ENCODE measurements at regions not wholly inside any gene's neighbourhood (a gene's known extent, or its start where the extent isn't known, plus 50 kb on each side); places are given as distances from the start of the nearest gene placed in this dataset.

DNA sequence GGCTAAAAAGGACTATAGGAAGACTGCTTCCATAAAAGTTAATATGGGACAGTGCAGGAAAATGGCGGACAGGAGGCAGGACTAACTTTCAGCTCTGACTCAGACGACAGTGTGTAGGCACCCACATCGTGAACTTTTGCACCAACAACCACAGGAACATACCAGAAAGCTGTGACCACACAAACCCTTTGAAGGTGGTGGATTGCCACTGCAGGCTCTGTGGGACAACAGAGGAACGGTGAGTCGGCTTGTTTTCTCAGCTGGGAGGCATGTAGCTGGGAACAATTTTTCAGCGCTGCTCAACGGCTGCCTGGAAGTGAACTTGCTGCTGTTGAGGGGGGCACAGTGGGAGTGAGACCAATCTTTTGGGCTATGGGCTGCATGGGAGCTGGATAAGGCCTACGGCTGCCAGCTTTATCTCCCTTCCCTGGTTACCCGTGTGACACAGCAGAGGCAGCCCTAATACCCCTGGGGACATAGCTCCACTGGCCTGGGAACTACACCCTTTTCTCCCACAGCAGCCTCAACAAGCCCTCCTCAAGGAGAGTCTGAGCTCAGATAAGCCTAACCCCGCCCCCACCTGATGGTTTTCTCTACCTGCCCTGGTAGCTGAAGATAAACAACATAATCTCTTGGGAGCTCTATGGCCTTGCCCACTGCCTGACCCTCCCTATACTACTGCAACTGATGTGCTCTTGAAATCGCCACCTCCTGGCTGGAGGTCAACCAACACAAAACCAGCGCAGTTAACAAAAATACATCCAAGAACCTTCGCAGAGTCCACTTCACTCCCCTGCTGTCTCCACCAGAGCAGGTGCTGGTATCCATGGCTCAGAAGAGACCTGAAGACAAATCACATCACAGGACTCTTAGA is 1537.0 kb downstream of the C4orf33 start:
- Histone ChIP-seq H4K20me1 (replicated peaks; ENCODE audit: control insufficient read depth, insufficient read depth, low read length) (no peaks in the 10 kb centered on the region), H3K36me3 (ENCODE audit: control insufficient read depth, insufficient read depth, low read length) (no peaks in the 10 kb centered on the region), H3K4me2 (ENCODE audit: insufficient read depth, low read length) (no peak overlapping the region), H3K4me3 (no peak overlapping the region), H3K27me3 (ENCODE audit: control insufficient read depth in 2 of 2, insufficient read depth in 2 of 2, low read length in 2 of 2) (no peaks in the 10 kb centered on the region), H3K9me1 (ENCODE audit: control insufficient read depth, insufficient read depth, low read length) (no peaks in the 10 kb centered on the region), H3K9ac (ENCODE audit: insufficient read depth in 1 of 2, low read depth in 2 of 2, low read length in 2 of 2) (no peak overlapping the region), H3K79me2 (ENCODE audit: control insufficient read depth, insufficient read depth, low read length) (no peaks in the 10 kb centered on the region), H3K4me1 (replicated peaks in 1 of 2; ENCODE audit: control insufficient read depth in 2 of 2, insufficient read depth in 2 of 2, low read length in 2 of 2) (no peaks in the 10 kb centered on the region), H3K27ac (ENCODE audit: extremely low read depth, low read depth, low read length) (no peak overlapping the region), H3K9me3 (replicated peaks; ENCODE audit: control insufficient read depth, insufficient read depth, low read depth, low read length) (no peaks in the 10 kb centered on the region), H2AFZ (ENCODE audit: low read depth, low read length) (no peak overlapping the region)
- ATAC-seq (no peak), DNase-seq (ENCODE audit: extremely low read depth in 1 of 4, low spot score in 3 of 4) (no peak), FAIRE-seq (no peak)
- intact Hi-C loops (cut with micrococcal nuclease) (no loop called here), in situ Hi-C loops (cut with MboI) (no loop called here)
- TF ChIP-seq HNRNPH1 (optimal IDR thresholded peaks at IDR 0.05; ENCODE audit: low read depth, low read length) (no peak), SIN3A (IDR thresholded peaks at IDR 0.05; ENCODE audit: borderline replicate concordance in 2 of 2, control insufficient read depth in 1 of 2, low read depth in 2 of 2, low read length in 2 of 2) (no peak), ARID1B (IDR thresholded peaks at IDR 0.05) (no peak), NR4A1 (CRISPR knock-in tag; IDR thresholded peaks at IDR 0.05) (no peak), NR4A1 (tag; IDR thresholded peaks at IDR 0.05) (no peak), ZNF212 (CRISPR knock-in tag; IDR thresholded peaks at IDR 0.05) (no peak), ZNF146 (CRISPR knock-in tag; IDR thresholded peaks at IDR 0.05; ENCODE audit: unreplicated experiment) (no peak), MYC (IDR thresholded peaks at IDR 0.05; ENCODE audit: low read depth, low read length) (no peak), MYC (CRISPR knock-in tag; IDR thresholded peaks at IDR 0.05; ENCODE audit: borderline replicate concordance, low read depth) (no peak), MTA3 (IDR thresholded peaks at IDR 0.05; ENCODE audit: borderline replicate concordance) (no peak), KDM4B (IDR thresholded peaks at IDR 0.05; ENCODE audit: borderline replicate concordance in 2 of 2, low read depth in 1 of 2) (no peak), ZNF76 (CRISPR knock-in tag; IDR thresholded peaks at IDR 0.05; ENCODE audit: borderline replicate concordance) (no peak), MEF2A (IDR thresholded peaks at IDR 0.05; ENCODE audit: control insufficient read depth, low read depth, low read length) (no peak), SAFB2 (IDR thresholded peaks at IDR 0.05; ENCODE audit: borderline replicate concordance, low read depth, low read length, severe bottlenecking) (no peak)
- TF ChIP-seq, protein P1, sequence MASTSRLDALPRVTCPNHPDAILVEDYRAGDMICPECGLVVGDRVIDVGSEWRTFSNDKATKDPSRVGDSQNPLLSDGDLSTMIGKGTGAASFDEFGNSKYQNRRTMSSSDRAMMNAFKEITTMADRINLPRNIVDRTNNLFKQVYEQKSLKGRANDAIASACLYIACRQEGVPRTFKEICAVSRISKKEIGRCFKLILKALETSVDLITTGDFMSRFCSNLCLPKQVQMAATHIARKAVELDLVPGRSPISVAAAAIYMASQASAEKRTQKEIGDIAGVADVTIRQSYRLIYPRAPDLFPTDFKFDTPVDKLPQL (IDR thresholded peaks at IDR 0.05; ENCODE audit: extremely low read depth, insufficient read length) = no peak
- CTCF ChIA-PET (ENCODE audit: low intra/inter-chr PET ratio) = no interaction called here
- no TSS peak for BruUV-seq (replicated peaks)
- POLR2A ChIA-PET = no interaction called here
- WGBS (ENCODE audit: insufficient coverage, low coverage, missing lambda C conversion rate) = under 1% methylated on average over 13 of the region's 13 CpGs
